Mesothelial cell of epicardium (in vitro differentiated cells): ENCODE measurements at regions not wholly inside any gene's neighbourhood (a gene's known extent, or its start where the extent isn't known, plus 50 kb on each side); places are given as distances from the start of the nearest gene placed in this dataset.
"Not testable (repeated sequence)": the region's sequence is repeated elsewhere in the genome, so short reads cannot be mapped to it uniquely, and the experiment has no call there.

Experiments
- DNase-seq, 2 experiments: peaks; one replicate each; pipeline ENCODE4 v3.0.0; 2021; ENCODE audit warnings: low spot score in 2 of 2; ENCODE audit not compliant: unreplicated experiment in 2 of 2
- H3K27ac Mint-ChIP-seq: 2 replicates; pipeline ENCODE4 v1.8.0; 2021; ENCODE audit warnings: mixed read lengths
- H3K27me3 Mint-ChIP-seq: 2 replicates; pipeline ENCODE4 v1.8.0; 2021; ENCODE audit warnings: low read depth, mixed read lengths
- H3K36me3 Mint-ChIP-seq: 2 replicates; pipeline ENCODE4 v1.8.0; 2021; ENCODE audit warnings: mixed read lengths
- H3K4me1 Mint-ChIP-seq: 2 replicates; pipeline ENCODE4 v1.8.0; 2021; ENCODE audit warnings: mixed read lengths
- H3K4me3 Mint-ChIP-seq: 2 replicates; pipeline ENCODE4 v1.8.0; 2021; ENCODE audit warnings: mild to moderate bottlenecking, moderate library complexity, mixed read lengths
- H3K9me3 Mint-ChIP-seq: 2 replicates; pipeline ENCODE4 v1.8.0; 2021; ENCODE audit warnings: mixed read lengths
- TF ChIP-seq, protein P1 (sequence below): fragments of 200-600 bp; sonication (generic); IDR thresholded peaks from one replicate; pipeline ENCODE4 v1.5.0; 2021; ENCODE audit warnings: antibody characterized with exemption; ENCODE audit not compliant: unreplicated experiment

DNA sequence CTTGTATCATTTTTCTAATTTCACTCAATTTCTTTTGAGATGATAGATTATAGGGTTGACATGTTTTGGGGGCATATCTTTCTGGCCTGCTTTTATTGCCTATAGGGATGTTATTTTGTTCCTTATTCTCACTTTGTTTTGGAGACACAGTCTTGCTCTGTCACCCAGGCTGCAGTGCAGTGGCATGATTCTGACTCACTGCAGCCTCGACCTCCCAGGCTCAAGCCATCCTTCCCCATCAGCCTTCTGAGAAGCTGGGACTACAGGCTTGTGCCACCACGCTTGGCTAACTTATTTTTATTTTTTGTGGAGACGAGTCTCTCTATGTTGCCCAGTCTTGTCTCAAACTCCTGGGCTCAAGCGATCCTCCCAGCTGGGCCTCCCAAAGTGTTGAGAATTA, 72.8 kb upstream of the FAN1 start:
- Mint-ChIP-seq H3K27me3 (no peaks in the 10 kb centered on the region), H3K27ac (no peak overlapping the region), H3K36me3 (no peaks in the 10 kb centered on the region)

DNA sequence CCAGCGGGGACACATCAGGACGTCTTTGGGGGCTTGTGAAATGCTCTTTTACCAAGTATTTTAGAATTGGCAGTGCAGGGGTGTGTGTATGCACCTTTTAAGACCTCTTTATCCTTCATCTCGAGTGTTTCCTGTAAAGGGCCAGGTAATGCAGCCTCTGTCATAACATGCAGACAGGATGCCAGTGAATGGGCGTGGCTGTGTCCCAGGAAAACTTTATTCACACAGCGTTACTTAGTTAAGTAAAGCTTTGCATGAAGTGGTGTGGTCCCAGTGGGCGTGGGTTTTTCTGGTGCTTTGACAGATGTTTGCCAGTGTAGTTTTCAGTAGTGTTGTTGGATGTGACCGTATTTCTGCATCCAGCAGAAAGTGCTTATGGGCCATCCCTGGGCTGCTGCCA, 70.3 kb upstream of the FAN1 start:
- not testable (repeated sequence) for H3K4me1 Mint-ChIP-seq, H3K9me3 Mint-ChIP-seq, DNase-seq, H3K27me3 Mint-ChIP-seq, H3K4me3 Mint-ChIP-seq, H3K27ac Mint-ChIP-seq, H3K36me3 Mint-ChIP-seq

More for the DNA sequence above, 72.8 kb upstream of the FAN1 start:
- no peak for DNase-seq
- no peaks in the 10 kb centered on the region for H3K9me3 Mint-ChIP-seq
- TF ChIP-seq, protein P1, sequence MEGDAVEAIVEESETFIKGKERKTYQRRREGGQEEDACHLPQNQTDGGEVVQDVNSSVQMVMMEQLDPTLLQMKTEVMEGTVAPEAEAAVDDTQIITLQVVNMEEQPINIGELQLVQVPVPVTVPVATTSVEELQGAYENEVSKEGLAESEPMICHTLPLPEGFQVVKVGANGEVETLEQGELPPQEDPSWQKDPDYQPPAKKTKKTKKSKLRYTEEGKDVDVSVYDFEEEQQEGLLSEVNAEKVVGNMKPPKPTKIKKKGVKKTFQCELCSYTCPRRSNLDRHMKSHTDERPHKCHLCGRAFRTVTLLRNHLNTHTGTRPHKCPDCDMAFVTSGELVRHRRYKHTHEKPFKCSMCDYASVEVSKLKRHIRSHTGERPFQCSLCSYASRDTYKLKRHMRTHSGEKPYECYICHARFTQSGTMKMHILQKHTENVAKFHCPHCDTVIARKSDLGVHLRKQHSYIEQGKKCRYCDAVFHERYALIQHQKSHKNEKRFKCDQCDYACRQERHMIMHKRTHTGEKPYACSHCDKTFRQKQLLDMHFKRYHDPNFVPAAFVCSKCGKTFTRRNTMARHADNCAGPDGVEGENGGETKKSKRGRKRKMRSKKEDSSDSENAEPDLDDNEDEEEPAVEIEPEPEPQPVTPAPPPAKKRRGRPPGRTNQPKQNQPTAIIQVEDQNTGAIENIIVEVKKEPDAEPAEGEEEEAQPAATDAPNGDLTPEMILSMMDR, result no peak
- H3K4me1 Mint-ChIP-seq, result peaks cover 2% of the 10 kb centered on the region
- no peak overlapping the region for H3K4me3 Mint-ChIP-seq

DNA sequence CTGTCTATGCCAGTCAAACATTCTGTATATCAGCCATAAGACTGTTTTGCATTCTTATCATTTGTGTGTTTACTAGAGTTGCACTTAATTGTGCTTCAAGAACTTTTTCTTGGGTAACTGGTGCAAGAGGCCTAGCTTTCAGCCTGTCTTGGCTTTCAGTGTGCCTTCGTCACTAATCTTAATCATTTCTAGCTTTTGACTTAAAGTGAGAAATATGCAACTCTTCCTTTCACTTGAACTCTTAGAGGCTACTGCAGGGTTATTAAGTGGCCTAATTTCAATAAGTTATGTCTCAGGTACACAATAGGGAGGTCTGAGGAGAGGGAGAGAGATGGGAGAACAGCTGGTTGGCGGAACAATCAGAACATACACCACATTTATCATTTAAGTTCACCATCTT, 62.1 kb upstream of the FAN1 start:
- not testable (repeated sequence) for H3K9me3 Mint-ChIP-seq, H3K27ac Mint-ChIP-seq, H3K4me3 Mint-ChIP-seq, DNase-seq, H3K36me3 Mint-ChIP-seq, H3K4me1 Mint-ChIP-seq
- peaks cover 18% of the 10 kb centered on the region for H3K27me3 Mint-ChIP-seq

GRCh38 chr15:30842798-30843472, 60.8 kb upstream of the FAN1 start:
- H3K27me3 Mint-ChIP-seq, result peaks cover 21% of the 10 kb centered on the region
- not testable (repeated sequence) for H3K36me3 Mint-ChIP-seq, H3K27ac Mint-ChIP-seq, H3K9me3 Mint-ChIP-seq, DNase-seq, H3K4me3 Mint-ChIP-seq, H3K4me1 Mint-ChIP-seq

GRCh38 chr15:30845536-30845935, 58.2 kb upstream of the FAN1 start:
- H3K4me1 Mint-ChIP-seq, DNase-seq, H3K9me3 Mint-ChIP-seq, H3K27ac Mint-ChIP-seq, H3K4me3 Mint-ChIP-seq, H3K36me3 Mint-ChIP-seq: not testable (repeated sequence)
- peaks cover 21% of the 10 kb centered on the region for H3K27me3 Mint-ChIP-seq
